BJ (cell line): ENCODE measurements at regions not wholly inside any gene's neighbourhood (a gene's known extent, or its start where the extent isn't known, plus 50 kb on each side); places are given as distances from the start of the nearest gene placed in this dataset.
"Not testable (repeated sequence)": the region's sequence is repeated elsewhere in the genome, so short reads cannot be mapped to it uniquely, and the experiment has no call there.

ENCODE experiments used
- CTCF ChIA-PET: fragments of 350-600 bp; formaldehyde crosslinking; extraction: SDS; loops from one replicate; lab custom pipeline; 2021; ENCODE audit warnings: antibody characterized with exemption, inconsistent platforms; lab: Yijun Ruan, JAX
- POLR2A ChIA-PET: fragments of 300-600 bp; sonication (Branson Sonifier 250); formaldehyde crosslinking; extraction: SDS; loops from one replicate; lab custom pipeline; 2021; ENCODE audit warnings: antibody characterized with exemption; lab: Charles Lee
- DNase-seq: peaks from one replicate; pipeline ENCODE4 v3.0.0-alpha.2; 2011; ENCODE audit warnings: low read depth
- H3K27me3 ChIP-seq: 2 replicates; pipeline ENCODE4 v1.6.0; 2011; ENCODE audit warnings: low read length; ENCODE audit not compliant: control insufficient read depth, insufficient read depth
- H3K36me3 ChIP-seq: 2 replicates; pipeline ENCODE4 v1.5.1; 2011; ENCODE audit warnings: low read length; ENCODE audit not compliant: control insufficient read depth, insufficient read depth
- H3K4me3 ChIP-seq: 2 replicates; pipeline ENCODE4 v1.5.1; 2011; ENCODE audit warnings: low read depth, mild to moderate bottlenecking, control low read depth, low read length
- CTCF ChIP-seq: IDR thresholded peaks from 2 replicates; pipeline ENCODE4 v1.5.1; 2011; ENCODE audit warnings: low read depth, mild to moderate bottlenecking, control low read depth, inconsistent platforms, low read length, moderate library complexity; ENCODE audit not compliant: insufficient read depth

GRCh38 chrX:9376111-9376510 is 88.7 kb upstream of the TBL1X start:
- DNase-seq: no peak
- H3K4me3 ChIP-seq: no peak overlapping the region
- no peaks in the 10 kb centered on the region for H3K36me3 ChIP-seq
- ChIA-PET CTCF (no interaction called here), POLR2A (no interaction called here)
- no peak for TF ChIP-seq CTCF
- no peaks in the 10 kb centered on the region for H3K27me3 ChIP-seq

GRCh38 chrX:9377216-9377615 is 87.6 kb upstream of the TBL1X start:
- H3K4me3 ChIP-seq, H3K36me3 ChIP-seq, DNase-seq, H3K27me3 ChIP-seq, POLR2A ChIA-PET: not testable (repeated sequence)
- CTCF ChIA-PET: interaction anchor here (0.6 kb wide), 1 partner anchor 28 kb away, joined by 3 read pairs; no protein-coding TSS in a partner anchor

- no peak for DNase-seq
- H3K4me3 ChIP-seq: no peak overlapping the region
- ChIA-PET CTCF (no interaction called here), POLR2A (no interaction called here)
- no peaks in the 10 kb centered on the region for H3K27me3 ChIP-seq
- no peak for TF ChIP-seq CTCF
- no peaks in the 10 kb centered on the region for H3K36me3 ChIP-seq
Observed at GRCh38 chrX:9378980-9379696, 85.7 kb upstream of the TBL1X start.

- Histone ChIP-seq H3K36me3 (no peaks in the 10 kb centered on the region), H3K27me3 (no peaks in the 10 kb centered on the region), H3K4me3 (no peak overlapping the region)
- ChIA-PET POLR2A (no interaction called here), CTCF (no interaction called here)
- no peak for DNase-seq
- TF ChIP-seq CTCF: no peak
Observed at GRCh38 chrX:9379697-9380551, 84.9 kb upstream of the TBL1X start.

GRCh38 chrX:9383655-9384054 is 81.2 kb upstream of the TBL1X start:
- Histone ChIP-seq H3K27me3 (no peaks in the 10 kb centered on the region), H3K4me3 (no peak overlapping the region), H3K36me3 (no peaks in the 10 kb centered on the region)
- DNase-seq: no peak
- CTCF ChIA-PET: no interaction called here
- POLR2A ChIA-PET: no interaction called here
- no peak for TF ChIP-seq CTCF
